Stimulated activated CD4-positive, alpha-beta T cell treated with anti-CD3 and anti-CD28 coated beads, Interleukin-15, amount 100 ng/mL, for 24 hours (primary cell): ENCODE measurements at regions not wholly inside any gene's neighbourhood (a gene's known extent, or its start where the extent isn't known, plus 50 kb on each side); places are given as distances from the start of the nearest gene placed in this dataset.
"Not testable (repeated sequence)": the region's sequence is repeated elsewhere in the genome, so short reads cannot be mapped to it uniquely, and the experiment has no call there.

Experiments used
- DNase-seq: peaks from one replicate; pipeline ENCODE4 v3.0.0-alpha.2; 2020

GRCh38 chr2:89834306-89834705, 1142.8 kb downstream of the RPIA start:
- DNase-seq = no peak

GRCh38 chr2:89836326-89836725, 1144.9 kb downstream of the RPIA start:
- DNase-seq = not testable (repeated sequence)

- DNase-seq = no peak
Measured at GRCh38 chr2:89837962-89838625, 1146.6 kb downstream of the RPIA start.

- DNase-seq = not testable (repeated sequence)
Measured at GRCh38 chr2:89840175-89840574, 1148.7 kb downstream of the RPIA start.

GRCh38 chr2:89840781-89841475, 1149.5 kb downstream of the RPIA start:
- DNase-seq = not testable (repeated sequence)

GRCh38 chr2:89841476-89841840, 1150.0 kb downstream of the RPIA start:
- DNase-seq = no peak

GRCh38 chr2:89842180-89842908, 1150.9 kb downstream of the RPIA start:
- DNase-seq = no peak

- DNase-seq = no peak
Measured at GRCh38 chr2:89844221-89844943, 1152.9 kb downstream of the RPIA start.

GRCh38 chr2:89845532-89845931, 1154.1 kb downstream of the RPIA start:
- no peak for DNase-seq

GRCh38 chr2:89848114-89848513, 1156.6 kb downstream of the RPIA start:
- no peak for DNase-seq

- no peak for DNase-seq
Measured at GRCh38 chr2:89848763-89849368, 1157.4 kb downstream of the RPIA start.

- DNase-seq = no peak
Measured at GRCh38 chr2:89849731-89850130, 1158.3 kb downstream of the RPIA start.

- no peak for DNase-seq
Measured at GRCh38 chr2:89850481-89850880, 1159.0 kb downstream of the RPIA start.

GRCh38 chr2:89850881-89851582, 1159.6 kb downstream of the RPIA start:
- DNase-seq = no peak

GRCh38 chr2:89851583-89851905, 1160.1 kb downstream of the RPIA start:
- no peak for DNase-seq

- DNase-seq = not testable (repeated sequence)
Measured at GRCh38 chr2:89853427-89853826, 1162.0 kb downstream of the RPIA start.

- not testable (repeated sequence) for DNase-seq
Measured at GRCh38 chr2:89855752-89856151, 1164.3 kb downstream of the RPIA start.

GRCh38 chr2:89856305-89856704, 1164.8 kb downstream of the RPIA start:
- DNase-seq = not testable (repeated sequence)

GRCh38 chr2:89862164-89862563, 1170.7 kb downstream of the RPIA start:
- DNase-seq = not testable (repeated sequence)

- DNase-seq = not testable (repeated sequence)
Measured at GRCh38 chr2:89863209-89863608, 1171.7 kb downstream of the RPIA start.

- not testable (repeated sequence) for DNase-seq
Measured at GRCh38 chr2:89874810-89875595, 1183.5 kb downstream of the RPIA start.
